GM21423 (cell line): ENCODE measurements at regions not wholly inside any gene's neighbourhood (a gene's known extent, or its start where the extent isn't known, plus 50 kb on each side); places are given as distances from the start of the nearest gene placed in this dataset.

Experiments used
- ATAC-seq: cut with Tn5 transposase; IDR thresholded peaks from one replicate; pipeline ENCODE4 v1.9.1; 2021; ENCODE audit warnings: mild to moderate bottlenecking, moderate library complexity; ENCODE audit not compliant: unreplicated experiment

- ATAC-seq, result no peak
These were observed 430.3 kb downstream of the XIRP2 start for GRCh38 chr2:167318581-167318980.

DNA sequence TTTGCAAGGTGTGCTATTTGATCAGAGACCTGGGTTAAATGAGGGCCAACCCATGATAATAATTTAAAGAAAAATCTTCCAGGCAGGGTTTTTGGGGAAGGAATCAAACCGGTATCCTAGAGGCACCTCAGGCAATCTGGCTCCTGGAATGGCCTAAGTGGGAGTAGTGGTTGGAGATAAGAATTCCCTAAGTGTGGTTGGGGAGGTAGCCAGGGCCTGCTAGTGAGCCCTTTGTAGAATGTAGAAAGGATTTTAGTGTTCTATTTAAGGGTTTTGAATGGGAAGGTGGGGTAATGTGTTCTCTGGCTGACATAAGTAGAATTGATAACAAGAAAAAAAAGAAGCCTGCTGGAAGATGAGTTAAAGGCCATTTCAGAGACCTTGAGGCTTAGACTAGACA lies 422.2 kb downstream of the XIRP2 start:
- ATAC-seq, result no peak
